ENCODE measurements at regions not wholly inside any gene's neighbourhood (a gene's known extent, or its start where the extent isn't known, plus 50 kb on each side); places are given as distances from the start of the nearest gene placed in this dataset.

DNA sequence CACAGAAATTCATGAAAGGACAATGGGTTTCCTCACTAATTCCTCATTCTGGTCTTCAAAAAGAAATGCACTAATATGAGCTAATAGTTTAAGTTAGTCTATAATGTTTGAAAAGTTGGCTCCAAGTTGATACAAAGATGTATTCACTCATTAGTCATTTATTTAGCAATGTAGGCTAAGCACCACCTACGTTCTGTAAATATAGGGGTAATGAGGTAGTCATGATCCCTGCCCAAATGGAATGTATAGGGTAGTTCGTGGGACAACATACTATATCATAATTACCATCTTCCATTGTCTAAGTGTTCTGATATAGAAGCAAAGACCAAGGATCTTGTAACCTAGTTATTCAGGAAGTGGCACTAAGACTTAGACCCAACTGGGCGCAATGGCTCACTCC is 86.5 kb downstream of the DIO2 start:
- TF ChIP-seq, protein P1, sequence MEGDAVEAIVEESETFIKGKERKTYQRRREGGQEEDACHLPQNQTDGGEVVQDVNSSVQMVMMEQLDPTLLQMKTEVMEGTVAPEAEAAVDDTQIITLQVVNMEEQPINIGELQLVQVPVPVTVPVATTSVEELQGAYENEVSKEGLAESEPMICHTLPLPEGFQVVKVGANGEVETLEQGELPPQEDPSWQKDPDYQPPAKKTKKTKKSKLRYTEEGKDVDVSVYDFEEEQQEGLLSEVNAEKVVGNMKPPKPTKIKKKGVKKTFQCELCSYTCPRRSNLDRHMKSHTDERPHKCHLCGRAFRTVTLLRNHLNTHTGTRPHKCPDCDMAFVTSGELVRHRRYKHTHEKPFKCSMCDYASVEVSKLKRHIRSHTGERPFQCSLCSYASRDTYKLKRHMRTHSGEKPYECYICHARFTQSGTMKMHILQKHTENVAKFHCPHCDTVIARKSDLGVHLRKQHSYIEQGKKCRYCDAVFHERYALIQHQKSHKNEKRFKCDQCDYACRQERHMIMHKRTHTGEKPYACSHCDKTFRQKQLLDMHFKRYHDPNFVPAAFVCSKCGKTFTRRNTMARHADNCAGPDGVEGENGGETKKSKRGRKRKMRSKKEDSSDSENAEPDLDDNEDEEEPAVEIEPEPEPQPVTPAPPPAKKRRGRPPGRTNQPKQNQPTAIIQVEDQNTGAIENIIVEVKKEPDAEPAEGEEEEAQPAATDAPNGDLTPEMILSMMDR (IDR thresholded peaks at IDR 0.05) = no peak
- TF ChIP-seq POLR2A (IDR thresholded peaks at IDR 0.05) = no peak

All from adrenal gland (tissue), 5 donors.